ENCODE measurements at regions not wholly inside any gene's neighbourhood (a gene's known extent, or its start where the extent isn't known, plus 50 kb on each side); places are given as distances from the start of the nearest gene placed in this dataset.
"Not testable (repeated sequence)": the region's sequence is repeated elsewhere in the genome, so short reads cannot be mapped to it uniquely, and the experiment has no call there.

DNA sequence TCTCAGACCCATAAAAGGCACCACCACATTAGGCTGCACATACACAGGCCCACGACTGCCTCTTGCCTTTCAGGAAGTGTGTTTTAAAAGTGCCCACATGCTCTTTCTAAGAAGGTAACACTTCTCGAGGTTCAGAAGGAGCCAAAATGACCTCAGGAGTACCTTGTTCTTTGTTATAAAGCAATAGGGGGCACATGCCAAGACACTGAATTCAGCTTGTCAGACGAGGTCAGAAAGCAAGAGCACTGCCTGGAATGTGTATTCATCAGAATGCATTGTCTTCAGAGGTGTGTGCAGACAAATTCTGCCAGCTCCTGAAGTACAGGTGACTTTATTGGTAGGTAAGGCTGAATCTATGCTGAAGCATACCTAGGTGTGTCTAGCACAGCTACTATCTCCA, 114.5 kb upstream of the IRX1 start:
- H3K9me3 ChIP-seq (ENCODE audit: low read depth): no peaks in the 10 kb centered on the region
- WGBS, 2 experiments (ENCODE audit: low coverage in 1 of 2, low lambda C conversion rate in 2 of 2, missing lambda C conversion rate in 2 of 2): 11 to 14% methylated on average over 3 of the region's 3 CpGs
- H3K27me3 ChIP-seq (replicated peaks; ENCODE audit: insufficient read depth): no peaks in the 10 kb centered on the region
- H3K9me2 ChIP-seq (ENCODE audit: insufficient read depth): no peaks in the 10 kb centered on the region
- H3K27ac ChIP-seq: no peak overlapping the region
- no peaks in the 10 kb centered on the region for H3K36me3 ChIP-seq (ENCODE audit: low read depth)
- no peaks in the 10 kb centered on the region for H3K4me1 ChIP-seq (ENCODE audit: insufficient read depth)
- no peaks in the 10 kb centered on the region for H4K20me1 ChIP-seq (ENCODE audit: insufficient read depth)
- no peak overlapping the region for H3K9ac ChIP-seq
- H3F3A ChIP-seq (ENCODE audit: insufficient read depth): no peaks in the 10 kb centered on the region
- in situ Hi-C loops (cut with MboI): no loop called here
- no peak for DNase-seq
- TF ChIP-seq EZH2phosphoT487 (IDR thresholded peaks at IDR 0.05; ENCODE audit: insufficient read depth, low read depth): no peak
- TF ChIP-seq EZH2 (IDR thresholded peaks at IDR 0.05; ENCODE audit: insufficient read depth, poor library complexity, severe bottlenecking): no peak
- H3K4me2 ChIP-seq (ENCODE audit: unreplicated experiment): no peak overlapping the region
- H3K79me2 ChIP-seq (ENCODE audit: insufficient read depth): no peaks in the 10 kb centered on the region
- H3K4me3 ChIP-seq: no peak overlapping the region
- no peak overlapping the region for H2AFZ ChIP-seq

DNA sequence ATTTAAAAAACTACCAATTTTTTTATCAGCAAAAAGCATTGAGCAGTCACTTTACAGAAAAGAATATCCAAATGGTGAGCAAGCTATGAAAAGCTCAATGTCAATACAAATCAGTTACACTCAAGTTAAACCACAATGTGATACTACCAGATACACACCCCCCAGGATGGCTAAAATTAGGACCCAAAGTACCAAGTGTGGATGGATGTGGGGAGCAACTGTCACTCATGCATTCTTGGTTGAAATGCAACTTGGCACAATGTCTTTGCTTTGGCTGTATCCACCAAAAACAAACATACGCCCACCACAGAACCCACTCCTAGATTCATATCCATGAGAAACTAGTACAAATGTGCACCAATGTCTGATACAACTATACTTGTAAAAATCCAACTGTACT, 120.0 kb upstream of the IRX1 start:
- no peaks in the 10 kb centered on the region for H3K27me3 ChIP-seq (replicated peaks; ENCODE audit: insufficient read depth)
- no peak overlapping the region for H2AFZ ChIP-seq
- H3K27ac ChIP-seq: no peak overlapping the region
- in situ Hi-C loops (cut with MboI): no loop called here
- no peaks in the 10 kb centered on the region for H3K79me2 ChIP-seq (ENCODE audit: insufficient read depth)
- no peaks in the 10 kb centered on the region for H3K4me1 ChIP-seq (ENCODE audit: insufficient read depth)
- TF ChIP-seq EZH2 (IDR thresholded peaks at IDR 0.05; ENCODE audit: insufficient read depth, poor library complexity, severe bottlenecking) (no peak), EZH2phosphoT487 (IDR thresholded peaks at IDR 0.05; ENCODE audit: insufficient read depth, low read depth) (no peak)
- no peak for DNase-seq
- 9 to 23% methylated on average over 1 of the region's 1 CpG for WGBS, 2 experiments (ENCODE audit: low coverage in 1 of 2, low lambda C conversion rate in 2 of 2, missing lambda C conversion rate in 2 of 2)
- no peaks in the 10 kb centered on the region for H3K36me3 ChIP-seq (ENCODE audit: low read depth)
- H3K9me3 ChIP-seq (ENCODE audit: low read depth): peaks cover 5% of the 10 kb centered on the region
- no peaks in the 10 kb centered on the region for H4K20me1 ChIP-seq (ENCODE audit: insufficient read depth)
- no peak overlapping the region for H3K4me2 ChIP-seq (ENCODE audit: unreplicated experiment)
- no peaks in the 10 kb centered on the region for H3K9me2 ChIP-seq (ENCODE audit: insufficient read depth)
- H3K9ac ChIP-seq: no peak overlapping the region
- H3F3A ChIP-seq (ENCODE audit: insufficient read depth): no peaks in the 10 kb centered on the region
- H3K4me3 ChIP-seq: no peak overlapping the region

DNA sequence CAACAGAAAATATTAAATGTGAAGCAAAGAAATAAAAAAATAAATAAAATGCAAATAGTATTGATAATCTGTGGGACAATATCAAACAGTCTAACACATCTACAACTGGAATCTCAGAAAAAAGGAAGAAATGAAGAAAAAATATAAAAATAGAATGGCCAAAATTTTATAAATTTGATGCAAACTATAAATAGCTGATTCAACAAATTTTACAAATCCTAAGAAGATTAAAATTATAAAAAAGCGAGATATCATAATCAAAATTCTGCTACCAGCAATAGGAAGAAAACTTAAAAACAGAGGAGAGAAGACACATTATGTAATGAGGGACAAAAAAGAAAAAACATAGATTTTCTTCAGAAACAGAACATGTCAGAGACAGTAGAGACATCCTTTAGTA, 129.2 kb upstream of the IRX1 start:
- TF ChIP-seq EZH2phosphoT487 (IDR thresholded peaks at IDR 0.05; ENCODE audit: insufficient read depth, low read depth): no peak
- TF ChIP-seq EZH2 (IDR thresholded peaks at IDR 0.05; ENCODE audit: insufficient read depth, poor library complexity, severe bottlenecking): no peak
- Histone ChIP-seq H3K4me3 (no peak overlapping the region), H3K27ac (no peak overlapping the region), H3K9me3 (ENCODE audit: low read depth) (no peaks in the 10 kb centered on the region), H3K27me3 (replicated peaks; ENCODE audit: insufficient read depth) (no peaks in the 10 kb centered on the region), H3K4me2 (ENCODE audit: unreplicated experiment) (no peak overlapping the region), H3K4me1 (ENCODE audit: insufficient read depth) (no peaks in the 10 kb centered on the region), H4K20me1 (ENCODE audit: insufficient read depth) (no peaks in the 10 kb centered on the region), H3K36me3 (ENCODE audit: low read depth) (no peaks in the 10 kb centered on the region), H3K9me2 (ENCODE audit: insufficient read depth) (no peaks in the 10 kb centered on the region), H2AFZ (no peak overlapping the region), H3F3A (ENCODE audit: insufficient read depth) (no peaks in the 10 kb centered on the region), H3K79me2 (ENCODE audit: insufficient read depth) (no peaks in the 10 kb centered on the region), H3K9ac (no peak overlapping the region)
- no peak for DNase-seq
- 28 to 31% methylated on average over 1 of the region's 1 CpG for WGBS, 2 experiments (ENCODE audit: low coverage in 1 of 2, low lambda C conversion rate in 2 of 2, missing lambda C conversion rate in 2 of 2)
- in situ Hi-C loops (cut with MboI): no loop called here

DNA sequence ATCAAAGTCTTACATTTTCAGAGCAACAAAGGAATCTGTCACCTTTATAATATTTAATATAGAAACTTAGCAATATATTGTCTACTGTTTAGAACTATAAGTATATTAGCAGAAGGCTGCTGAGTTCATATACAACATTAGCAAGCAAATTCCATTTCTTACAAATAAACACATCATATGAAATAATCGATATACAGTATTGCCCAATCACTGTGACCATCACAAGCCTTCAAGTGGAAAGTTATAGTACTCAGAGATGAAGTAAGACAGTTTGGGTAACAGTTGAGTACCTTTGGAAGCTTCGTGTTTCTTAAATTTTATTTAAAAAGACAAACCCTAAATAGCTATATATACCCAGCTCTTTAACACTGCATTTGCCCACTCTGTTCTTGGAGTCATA, 135.2 kb upstream of the IRX1 start:
- H3K27me3 ChIP-seq (replicated peaks; ENCODE audit: insufficient read depth): no peaks in the 10 kb centered on the region
- H3F3A ChIP-seq (ENCODE audit: insufficient read depth): no peaks in the 10 kb centered on the region
- in situ Hi-C loops (cut with MboI): no loop called here
- H3K27ac ChIP-seq: no peak overlapping the region
- no peaks in the 10 kb centered on the region for H4K20me1 ChIP-seq (ENCODE audit: insufficient read depth)
- H3K36me3 ChIP-seq (ENCODE audit: low read depth): no peaks in the 10 kb centered on the region
- H3K4me2 ChIP-seq (ENCODE audit: unreplicated experiment): no peak overlapping the region
- WGBS, 2 experiments (ENCODE audit: low coverage in 1 of 2, low lambda C conversion rate in 2 of 2, missing lambda C conversion rate in 2 of 2): 23 to 24% methylated on average over 2 of the region's 2 CpGs
- H3K4me1 ChIP-seq (ENCODE audit: insufficient read depth): no peaks in the 10 kb centered on the region
- no peak overlapping the region for H3K4me3 ChIP-seq
- no peak overlapping the region for H2AFZ ChIP-seq
- no peak for TF ChIP-seq EZH2phosphoT487 (IDR thresholded peaks at IDR 0.05; ENCODE audit: insufficient read depth, low read depth)
- no peak for DNase-seq
- H3K9me2 ChIP-seq (ENCODE audit: insufficient read depth): no peaks in the 10 kb centered on the region
- no peak overlapping the region for H3K9ac ChIP-seq
- H3K9me3 ChIP-seq (ENCODE audit: low read depth): no peaks in the 10 kb centered on the region
- H3K79me2 ChIP-seq (ENCODE audit: insufficient read depth): no peaks in the 10 kb centered on the region

DNA sequence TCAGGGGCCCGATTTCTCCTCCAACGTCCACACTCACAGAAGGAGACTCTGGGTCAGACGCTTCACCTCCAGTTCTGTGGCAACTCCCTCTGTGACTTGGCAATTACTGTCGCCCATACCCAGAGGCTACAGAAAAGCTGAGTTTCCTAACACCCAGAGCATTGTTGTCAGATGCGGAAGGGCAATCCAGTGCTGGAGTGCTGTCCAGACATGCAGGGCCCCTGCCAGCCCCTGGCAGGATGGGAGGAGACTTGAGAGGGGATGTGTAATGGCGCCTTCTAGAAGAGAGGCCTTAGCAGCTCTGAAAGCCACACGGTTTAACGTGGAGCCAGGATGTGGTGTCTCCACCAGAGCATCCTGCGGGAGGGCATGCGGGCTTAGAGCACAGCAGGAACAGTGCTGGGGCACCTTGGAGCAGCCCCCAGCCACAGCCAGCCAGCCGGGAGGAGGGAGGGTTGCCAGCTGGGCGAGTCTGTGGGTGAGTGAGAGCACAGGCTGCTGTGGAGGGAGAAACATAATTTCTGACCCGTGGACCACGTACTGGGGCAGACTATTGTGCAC, 139.4 kb upstream of the IRX1 start:
- no peaks in the 10 kb centered on the region for H4K20me1 ChIP-seq (ENCODE audit: insufficient read depth)
- H2AFZ ChIP-seq: no peak overlapping the region
- H3K9ac ChIP-seq: no peak overlapping the region
- H3K9me2 ChIP-seq (ENCODE audit: insufficient read depth): no peaks in the 10 kb centered on the region
- TF ChIP-seq EZH2phosphoT487 (IDR thresholded peaks at IDR 0.05; ENCODE audit: insufficient read depth, low read depth) (no peak), EZH2 (IDR thresholded peaks at IDR 0.05; ENCODE audit: insufficient read depth, poor library complexity, severe bottlenecking) (no peak)
- in situ Hi-C loops (cut with MboI): no loop called here
- DNase-seq: no peak
- no peaks in the 10 kb centered on the region for H3K79me2 ChIP-seq (ENCODE audit: insufficient read depth)
- H3K4me2 ChIP-seq (ENCODE audit: unreplicated experiment): no peak overlapping the region
- no peaks in the 10 kb centered on the region for H3K27me3 ChIP-seq (replicated peaks; ENCODE audit: insufficient read depth)
- H3K36me3 ChIP-seq (ENCODE audit: low read depth): no peaks in the 10 kb centered on the region
- 30 to 38% methylated on average over 14 of the region's 14 CpGs for WGBS, 2 experiments (ENCODE audit: low coverage in 1 of 2, low lambda C conversion rate in 2 of 2, missing lambda C conversion rate in 2 of 2)
- no peak overlapping the region for H3K4me3 ChIP-seq
- no peaks in the 10 kb centered on the region for H3F3A ChIP-seq (ENCODE audit: insufficient read depth)
- H3K9me3 ChIP-seq (ENCODE audit: low read depth): no peaks in the 10 kb centered on the region
- H3K4me1 ChIP-seq (ENCODE audit: insufficient read depth): no peaks in the 10 kb centered on the region
- no peak overlapping the region for H3K27ac ChIP-seq

DNA sequence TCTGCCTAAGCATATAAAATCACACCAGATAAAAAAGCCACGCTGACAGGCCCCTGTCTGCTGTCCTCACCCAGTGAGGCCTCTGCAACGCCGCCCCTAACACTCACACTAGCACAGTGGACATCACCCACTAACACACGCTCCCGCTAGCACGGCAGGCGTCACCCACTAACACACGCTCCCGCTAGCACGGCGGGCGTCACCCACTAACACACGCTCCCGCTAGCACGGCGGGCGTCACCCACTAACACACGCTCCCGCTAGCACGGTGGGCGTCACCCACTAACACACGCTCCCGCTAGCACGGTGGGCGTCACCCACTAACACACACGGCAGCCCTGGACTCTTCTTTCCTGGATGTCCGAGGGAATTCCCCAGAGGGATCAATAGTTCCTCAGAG, 141.6 kb upstream of the IRX1 start:
- H3K4me1 ChIP-seq (ENCODE audit: insufficient read depth); H3K36me3 ChIP-seq (ENCODE audit: low read depth); H3K4me3 ChIP-seq; H3K9ac ChIP-seq; H2AFZ ChIP-seq; H4K20me1 ChIP-seq (ENCODE audit: insufficient read depth); DNase-seq; H3K27me3 ChIP-seq (replicated peaks; ENCODE audit: insufficient read depth); in situ Hi-C loops (cut with MboI); H3K9me3 ChIP-seq (ENCODE audit: low read depth); H3K9me2 ChIP-seq (ENCODE audit: insufficient read depth); H3K79me2 ChIP-seq (ENCODE audit: insufficient read depth); H3K27ac ChIP-seq; H3F3A ChIP-seq (ENCODE audit: insufficient read depth); H3K4me2 ChIP-seq (ENCODE audit: unreplicated experiment): not testable (repeated sequence)
- WGBS, 2 experiments (ENCODE audit: low coverage in 1 of 2, low lambda C conversion rate in 2 of 2, missing lambda C conversion rate in 2 of 2): 65 to 66% methylated on average over 17 to 27 of the region's 27 CpGs

All from GM23248 (cell line).